ENCODE measurements at regions not wholly inside any gene's neighbourhood (a gene's known extent, or its start where the extent isn't known, plus 50 kb on each side); places are given as distances from the start of the nearest gene placed in this dataset.

GRCh38 chr20:24211972-24212371 is 223.4 kb upstream of the GGTLC1 start:
- TF ChIP-seq STAT6 (CRISPR knock-in tag; IDR thresholded peaks at IDR 0.05) (no peak), ZNF512 (tag; IDR thresholded peaks at IDR 0.05) (no peak), ZNF316 (IDR thresholded peaks at IDR 0.05) (no peak), TBL1XR1 (IDR thresholded peaks at IDR 0.05; ENCODE audit: low read length in 2 of 2) (no peak)

Data from K562 (cell line).